Right lobe of liver (tissue), 6 donors: ENCODE measurements at regions not wholly inside any gene's neighbourhood (a gene's known extent, or its start where the extent isn't known, plus 50 kb on each side); places are given as distances from the start of the nearest gene placed in this dataset.

Experiments
- ATAC-seq, 4 donors: fragments of 200-7000 bp; cut with Tn5 transposase; one replicate each; pipeline ENCODE4 v1.9.1; 2020; ENCODE audit warnings: mild to moderate bottlenecking in 4 of 4, moderate library complexity in 4 of 4
- DNase-seq, 3 donors: peaks; one replicate each; pipeline ENCODE4 v3.0.0-alpha.2; 2020
- H3K27ac ChIP-seq, 3 donors: fragments of 200-600 bp; one replicate each; pipeline ENCODE4 v1.8.0; 2022
- H3K27me3 ChIP-seq, 2 donors: fragments of 200-600 bp; one replicate each; pipeline ENCODE4 v1.8.0; 2022
- H3K36me3 ChIP-seq, 4 donors: fragments of 200-600 bp; sonication (generic) in 1 of 4; one replicate each; pipeline versions ENCODE4 v1.5.1 to v1.8.0; 2017 to 2022; ENCODE audit warnings: control low read depth in 1 of 4
- H3K4me1 ChIP-seq, 4 donors: fragments of 200-600 bp; sonication (generic) in 1 of 4; one replicate each; pipeline versions ENCODE4 v1.5.1 to v1.8.0; 2017 to 2022; ENCODE audit warnings: control low read depth in 1 of 4
- H3K4me3 ChIP-seq, 3 donors: fragments of 200-600 bp; one replicate each; pipeline ENCODE4 v1.8.0; 2022
- H3K9me3 ChIP-seq, 4 donors: fragments of 200-600 bp; sonication (generic) in 1 of 4; one replicate each; pipeline versions ENCODE4 v1.5.1 to v1.8.0; 2017 to 2022; ENCODE audit warnings: control low read depth in 1 of 4
- CTCF ChIP-seq, 4 donors: fragments of 200-600 bp in 3 of 4; fragments of 450-650 bp in 1 of 4; IDR thresholded peaks; one replicate each; pipeline versions ENCODE4 v1.5.1 to v1.8.0; 2016 to 2022; ENCODE audit warnings: antibody characterized with exemption in 4 of 4, mild to moderate bottlenecking in 2 of 4
- POLR2A ChIP-seq: fragments of 450-650 bp; IDR thresholded peaks from one replicate; pipeline ENCODE4 v1.6.1; 2017; ENCODE audit warnings: antibody characterized with exemption, mild to moderate bottlenecking
- WGBS: methylation state at CpG from one replicate; pipeline ENCODE4 v1.1.6; 2018; ENCODE audit warnings: low coverage, low lambda C conversion rate; ENCODE audit not compliant: insufficient coverage; ENCODE audit errors: missing lambda C conversion rate; 5-methylcytosine and 5-hydroxymethylcytosine counted together
- intact Hi-C, 2 donors: fragments of 100-400 bp; cut with DNase I; formaldehyde crosslinking; loops; one replicate each; pipeline versions ENCODE4 v1.11.2 to v1.14.1; 2022
- donor health status: DM: no; HTN: yes; CAD: no.
- donor health status: DM: no; HTN: no; CAD: no.
- donor health status: DM: no; HTN: no; CAD: no.
- donor health status: DM: no; HTN: yes; CAD: no.
- donor health status: DM: no; HTN: yes; CAD: no.

GRCh38 chr3:176293276-176293675 lies 904.0 kb downstream of the TBL1XR1 start:
- 50% methylated on average over 2 of the region's 2 CpGs for WGBS
- Histone ChIP-seq H3K4me1 (no peaks in the 10 kb centered on the region), H3K27me3 (no peaks in the 10 kb centered on the region), H3K27ac (no peak overlapping the region), H3K9me3 (no peaks in the 10 kb centered on the region), H3K36me3 (no peaks in the 10 kb centered on the region), H3K4me3 (no peak overlapping the region)
- ATAC-seq (no peak), DNase-seq (no peak)
- no peak for TF ChIP-seq POLR2A
- TF ChIP-seq CTCF (IDR thresholded peaks at IDR 0.05): no peak
- intact Hi-C loops: no loop called here

- ATAC-seq (no peak), DNase-seq (no peak)
- intact Hi-C loops: no loop called here
- WGBS: 31% methylated on average over 3 of the region's 3 CpGs
- Histone ChIP-seq H3K4me1 (no peaks in the 10 kb centered on the region), H3K36me3 (no peaks in the 10 kb centered on the region), H3K27me3 (no peaks in the 10 kb centered on the region), H3K27ac (no peak overlapping the region), H3K9me3 (no peaks in the 10 kb centered on the region), H3K4me3 (no peak overlapping the region)
- TF ChIP-seq POLR2A: no peak
- TF ChIP-seq CTCF (IDR thresholded peaks at IDR 0.05): no peak
These were observed 910.7 kb downstream of the TBL1XR1 start for GRCh38 chr3:176286476-176287085.

GRCh38 chr3:176275538-176275937 lies 921.7 kb downstream of the TBL1XR1 start:
- no peaks in the 10 kb centered on the region for H3K36me3 ChIP-seq
- ATAC-seq: no peak
- no peaks in the 10 kb centered on the region for H3K27me3 ChIP-seq
- WGBS: 55% methylated on average over 3 of the region's 3 CpGs
- H3K4me3 ChIP-seq: no peak overlapping the region
- intact Hi-C loops: no loop called here
- H3K9me3 ChIP-seq: no peaks in the 10 kb centered on the region
- no peak for TF ChIP-seq CTCF (IDR thresholded peaks at IDR 0.05)
- TF ChIP-seq POLR2A: no peak
- no peak for DNase-seq
- no peaks in the 10 kb centered on the region for H3K4me1 ChIP-seq
- no peak overlapping the region for H3K27ac ChIP-seq

GRCh38 chr3:176275113-176275512 lies 922.2 kb downstream of the TBL1XR1 start:
- intact Hi-C loops: no loop called here
- DNase-seq (no peak), ATAC-seq (no peak)
- Histone ChIP-seq H3K36me3 (no peaks in the 10 kb centered on the region), H3K27ac (no peak overlapping the region), H3K4me3 (no peak overlapping the region), H3K27me3 (no peaks in the 10 kb centered on the region), H3K9me3 (no peaks in the 10 kb centered on the region), H3K4me1 (no peaks in the 10 kb centered on the region)
- TF ChIP-seq CTCF (IDR thresholded peaks at IDR 0.05) (no peak), POLR2A (no peak)
- WGBS: 46% methylated on average over 2 of the region's 2 CpGs

GRCh38 chr3:176274161-176274560 lies 923.1 kb downstream of the TBL1XR1 start:
- Histone ChIP-seq H3K4me1 (no peaks in the 10 kb centered on the region), H3K4me3 (no peak overlapping the region), H3K9me3 (no peaks in the 10 kb centered on the region), H3K27me3 (no peaks in the 10 kb centered on the region), H3K36me3 (no peaks in the 10 kb centered on the region), H3K27ac (no peak overlapping the region)
- ATAC-seq: no peak
- no peak for DNase-seq
- intact Hi-C loops: no loop called here
- WGBS: 59% methylated on average over 5 of the region's 5 CpGs
- TF ChIP-seq POLR2A: no peak
- no peak for TF ChIP-seq CTCF (IDR thresholded peaks at IDR 0.05)
